GM12864 (cell line): ENCODE measurements at regions not wholly inside any gene's neighbourhood (a gene's known extent, or its start where the extent isn't known, plus 50 kb on each side); places are given as distances from the start of the nearest gene placed in this dataset.

Experiments
- DNase-seq: peaks from one replicate; pipeline ENCODE4 v3.0.0-alpha.2; 2011; ENCODE audit warnings: low read depth
- H3K4me3 ChIP-seq: 2 replicates; pipeline ENCODE4 v1.5.1; 2011; ENCODE audit warnings: mild to moderate bottlenecking, low read depth, low read length, control low read depth
- TF ChIP-seq, protein P1 (sequence below): IDR thresholded peaks from 2 replicates; pipeline ENCODE4 v1.5.1; 2011; ENCODE audit warnings: low read depth, mild to moderate bottlenecking, moderate library complexity, low read length, control low read depth, inconsistent platforms; ENCODE audit errors: missing control alignments

- TF ChIP-seq, protein P1, sequence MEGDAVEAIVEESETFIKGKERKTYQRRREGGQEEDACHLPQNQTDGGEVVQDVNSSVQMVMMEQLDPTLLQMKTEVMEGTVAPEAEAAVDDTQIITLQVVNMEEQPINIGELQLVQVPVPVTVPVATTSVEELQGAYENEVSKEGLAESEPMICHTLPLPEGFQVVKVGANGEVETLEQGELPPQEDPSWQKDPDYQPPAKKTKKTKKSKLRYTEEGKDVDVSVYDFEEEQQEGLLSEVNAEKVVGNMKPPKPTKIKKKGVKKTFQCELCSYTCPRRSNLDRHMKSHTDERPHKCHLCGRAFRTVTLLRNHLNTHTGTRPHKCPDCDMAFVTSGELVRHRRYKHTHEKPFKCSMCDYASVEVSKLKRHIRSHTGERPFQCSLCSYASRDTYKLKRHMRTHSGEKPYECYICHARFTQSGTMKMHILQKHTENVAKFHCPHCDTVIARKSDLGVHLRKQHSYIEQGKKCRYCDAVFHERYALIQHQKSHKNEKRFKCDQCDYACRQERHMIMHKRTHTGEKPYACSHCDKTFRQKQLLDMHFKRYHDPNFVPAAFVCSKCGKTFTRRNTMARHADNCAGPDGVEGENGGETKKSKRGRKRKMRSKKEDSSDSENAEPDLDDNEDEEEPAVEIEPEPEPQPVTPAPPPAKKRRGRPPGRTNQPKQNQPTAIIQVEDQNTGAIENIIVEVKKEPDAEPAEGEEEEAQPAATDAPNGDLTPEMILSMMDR = no peak
- no peak for DNase-seq
- no peak overlapping the region for H3K4me3 ChIP-seq
Measured at GRCh38 chr6:169869301-169869700, 117.9 kb downstream of the ERMARD start.

- no peak overlapping the region for H3K4me3 ChIP-seq
- DNase-seq = no peak
- TF ChIP-seq, protein P1 = no peak
Measured at GRCh38 chr6:169868458-169868857, 117.0 kb downstream of the ERMARD start.

- TF ChIP-seq, protein P1 = no peak
- no peak for DNase-seq
- no peak overlapping the region for H3K4me3 ChIP-seq
Measured at GRCh38 chr6:169867751-169868191, 116.3 kb downstream of the ERMARD start.

- no peak for DNase-seq
- TF ChIP-seq, protein P1 = no peak
- no peak overlapping the region for H3K4me3 ChIP-seq
Measured at GRCh38 chr6:169866668-169867521, 115.5 kb downstream of the ERMARD start.

DNA sequence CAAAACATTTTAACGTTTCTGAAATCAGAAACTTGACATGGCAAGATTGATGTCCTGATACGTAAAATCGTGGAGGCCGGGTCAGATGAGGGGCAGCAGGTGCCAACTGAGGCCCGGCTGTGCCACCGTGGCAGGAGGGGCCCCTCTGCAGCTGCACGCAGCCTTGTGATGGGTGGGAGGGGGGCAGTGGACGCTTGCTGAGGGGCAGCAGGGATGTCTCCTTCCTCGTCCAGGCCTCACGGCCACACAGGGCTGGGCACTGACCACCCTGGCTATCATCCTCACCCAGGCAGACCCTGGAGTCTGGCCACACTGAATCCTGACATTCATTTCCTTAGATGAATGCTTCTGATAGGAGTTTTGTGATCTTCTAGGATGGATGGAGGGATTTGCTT, 114.7 kb downstream of the ERMARD start:
- TF ChIP-seq, protein P1 = no peak
- DNase-seq = no peak
- no peak overlapping the region for H3K4me3 ChIP-seq

- H3K4me3 ChIP-seq = no peak overlapping the region
- TF ChIP-seq, protein P1 = no peak
- DNase-seq = no peak
Measured at GRCh38 chr6:169865346-169866139, 114.1 kb downstream of the ERMARD start.
